ENCODE measurements at regions not wholly inside any gene's neighbourhood (a gene's known extent, or its start where the extent isn't known, plus 50 kb on each side); places are given as distances from the start of the nearest gene placed in this dataset.

GRCh38 chr5:167661605-167662004 lies 629.8 kb upstream of the WWC1 start:
- Histone ChIP-seq H3K36me3 (ENCODE audit: low read length) (no peaks in the 10 kb centered on the region), H3K9me2 (replicated peaks; ENCODE audit: insufficient read depth, low read length) (no peaks in the 10 kb centered on the region; the same call in 1 of the 2 replicates), H3F3A (ENCODE audit: insufficient read depth) (no peaks in the 10 kb centered on the region), H3K4me2 (ENCODE audit: low read depth, low read length, poor library complexity, severe bottlenecking) (no peak overlapping the region), H3K27ac (ENCODE audit: low read depth, low read length) (no peak overlapping the region), H2AFZ (ENCODE audit: low read depth, low read length, severe bottlenecking) (no peak overlapping the region), H3K9ac (ENCODE audit: low read length) (no peak overlapping the region), H4K20me1 (ENCODE audit: low read depth, low read length) (no peaks in the 10 kb centered on the region), H3K4me3 (ENCODE audit: insufficient read depth, low read length, poor library complexity, severe bottlenecking) (no peak overlapping the region), H3K9me3 (ENCODE audit: insufficient read depth, low read length) (no peaks in the 10 kb centered on the region), H3K79me2 (ENCODE audit: insufficient read depth, low read length) (no peaks in the 10 kb centered on the region), H3K27me3 (ENCODE audit: low read length) (no peaks in the 10 kb centered on the region)
- no peak for TF ChIP-seq EZH2phosphoT487 (conservative IDR thresholded peaks at IDR 0.05; ENCODE audit: low read length)
- TF ChIP-seq CTCF (IDR thresholded peaks at IDR 0.05; ENCODE audit: insufficient read depth, low read length, poor library complexity, severe bottlenecking), result no peak

- no peaks in the 10 kb centered on the region; the same call in 1 of the 2 replicates for H3K9me2 ChIP-seq (replicated peaks; ENCODE audit: insufficient read depth, low read length)
These were observed 627.1 kb upstream of the WWC1 start for GRCh38 chr5:167664222-167664804.

GRCh38 chr5:167665841-167666375 lies 625.5 kb upstream of the WWC1 start:
- H3K9me3 ChIP-seq (ENCODE audit: insufficient read depth, low read length), result no peaks in the 10 kb centered on the region
- no peaks in the 10 kb centered on the region for H3K27me3 ChIP-seq (ENCODE audit: low read length)
- no peak overlapping the region for H3K9ac ChIP-seq (ENCODE audit: low read length)
- TF ChIP-seq CTCF (IDR thresholded peaks at IDR 0.05; ENCODE audit: insufficient read depth, low read length, poor library complexity, severe bottlenecking), result no peak
- TF ChIP-seq EZH2phosphoT487 (conservative IDR thresholded peaks at IDR 0.05; ENCODE audit: low read length), result no peak
- no peaks in the 10 kb centered on the region for H3K79me2 ChIP-seq (ENCODE audit: insufficient read depth, low read length)
- H3K27ac ChIP-seq (ENCODE audit: low read depth, low read length), result no peak overlapping the region
- no peaks in the 10 kb centered on the region for H3K36me3 ChIP-seq (ENCODE audit: low read length)
- H4K20me1 ChIP-seq (ENCODE audit: low read depth, low read length), result no peaks in the 10 kb centered on the region
- no peaks in the 10 kb centered on the region; the same call in 1 of the 2 replicates for H3K9me2 ChIP-seq (replicated peaks; ENCODE audit: insufficient read depth, low read length)
- no peaks in the 10 kb centered on the region for H3F3A ChIP-seq (ENCODE audit: insufficient read depth)
- no peak overlapping the region for H3K4me2 ChIP-seq (ENCODE audit: low read depth, low read length, poor library complexity, severe bottlenecking)
- H3K4me3 ChIP-seq (ENCODE audit: insufficient read depth, low read length, poor library complexity, severe bottlenecking), result no peak overlapping the region
- H2AFZ ChIP-seq (ENCODE audit: low read depth, low read length, severe bottlenecking), result no peak overlapping the region

More at GRCh38 chr5:167664222-167664804, 627.1 kb upstream of the WWC1 start:
- Histone ChIP-seq H2AFZ (ENCODE audit: low read depth, low read length, severe bottlenecking) (no peak overlapping the region), H3K9ac (ENCODE audit: low read length) (no peak overlapping the region), H3K79me2 (ENCODE audit: insufficient read depth, low read length) (no peaks in the 10 kb centered on the region), H3K27me3 (ENCODE audit: low read length) (no peaks in the 10 kb centered on the region), H3K9me3 (ENCODE audit: insufficient read depth, low read length) (no peaks in the 10 kb centered on the region), H3K4me3 (ENCODE audit: insufficient read depth, low read length, poor library complexity, severe bottlenecking) (no peak overlapping the region), H3F3A (ENCODE audit: insufficient read depth) (no peaks in the 10 kb centered on the region), H3K27ac (ENCODE audit: low read depth, low read length) (no peak overlapping the region), H3K4me2 (ENCODE audit: low read depth, low read length, poor library complexity, severe bottlenecking) (no peak overlapping the region), H4K20me1 (ENCODE audit: low read depth, low read length) (no peaks in the 10 kb centered on the region), H3K36me3 (ENCODE audit: low read length) (no peaks in the 10 kb centered on the region)
- no peak for TF ChIP-seq CTCF (IDR thresholded peaks at IDR 0.05; ENCODE audit: insufficient read depth, low read length, poor library complexity, severe bottlenecking)
- TF ChIP-seq EZH2phosphoT487 (conservative IDR thresholded peaks at IDR 0.05; ENCODE audit: low read length), result no peak

Measured in SU-DHL-6 (cell line).